ENCODE measurements at regions not wholly inside any gene's neighbourhood (a gene's known extent, or its start where the extent isn't known, plus 50 kb on each side); places are given as distances from the start of the nearest gene placed in this dataset.

DNA sequence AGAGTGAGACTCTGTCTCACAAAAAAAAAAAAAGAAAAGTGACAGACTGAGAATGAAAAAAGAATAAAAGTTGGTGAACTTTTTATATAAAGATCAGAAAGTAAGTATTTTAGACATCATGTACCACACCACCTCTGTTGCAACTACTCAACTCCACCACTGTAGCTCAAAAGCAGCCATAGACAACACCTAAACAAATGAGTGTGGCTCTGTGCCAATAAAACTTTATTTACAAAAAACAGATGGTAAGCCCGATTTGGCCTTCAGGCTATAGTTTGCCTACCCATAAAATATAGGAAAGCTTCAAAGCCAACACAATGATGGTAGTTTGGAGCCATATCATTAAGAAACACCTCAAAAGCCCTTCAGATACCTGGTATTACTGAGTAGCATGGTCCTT lies 154.5 kb upstream of the FOXN3 start:
- H3K9ac ChIP-seq = no peak overlapping the region
- H3K79me2 ChIP-seq = peaks cover 12% of the 10 kb centered on the region
- no peaks in the 10 kb centered on the region for H3K27me3 ChIP-seq (ENCODE audit: control insufficient read depth, insufficient read depth, low read length)
- no peak overlapping the region for H3K4me3 ChIP-seq (ENCODE audit: low read depth, low read length)
- peaks cover 65% of the 10 kb centered on the region for H3K4me1 ChIP-seq
- H3K9me3 ChIP-seq (ENCODE audit: control insufficient read depth, low read length) = no peaks in the 10 kb centered on the region
- H3K36me3 ChIP-seq (ENCODE audit: control insufficient read depth, insufficient read depth, low read length) = no peaks in the 10 kb centered on the region
- no peak overlapping the region for H3K27ac ChIP-seq
- no peak overlapping the region for H3K4me2 ChIP-seq (ENCODE audit: low read length)
- TF ChIP-seq, protein P1, sequence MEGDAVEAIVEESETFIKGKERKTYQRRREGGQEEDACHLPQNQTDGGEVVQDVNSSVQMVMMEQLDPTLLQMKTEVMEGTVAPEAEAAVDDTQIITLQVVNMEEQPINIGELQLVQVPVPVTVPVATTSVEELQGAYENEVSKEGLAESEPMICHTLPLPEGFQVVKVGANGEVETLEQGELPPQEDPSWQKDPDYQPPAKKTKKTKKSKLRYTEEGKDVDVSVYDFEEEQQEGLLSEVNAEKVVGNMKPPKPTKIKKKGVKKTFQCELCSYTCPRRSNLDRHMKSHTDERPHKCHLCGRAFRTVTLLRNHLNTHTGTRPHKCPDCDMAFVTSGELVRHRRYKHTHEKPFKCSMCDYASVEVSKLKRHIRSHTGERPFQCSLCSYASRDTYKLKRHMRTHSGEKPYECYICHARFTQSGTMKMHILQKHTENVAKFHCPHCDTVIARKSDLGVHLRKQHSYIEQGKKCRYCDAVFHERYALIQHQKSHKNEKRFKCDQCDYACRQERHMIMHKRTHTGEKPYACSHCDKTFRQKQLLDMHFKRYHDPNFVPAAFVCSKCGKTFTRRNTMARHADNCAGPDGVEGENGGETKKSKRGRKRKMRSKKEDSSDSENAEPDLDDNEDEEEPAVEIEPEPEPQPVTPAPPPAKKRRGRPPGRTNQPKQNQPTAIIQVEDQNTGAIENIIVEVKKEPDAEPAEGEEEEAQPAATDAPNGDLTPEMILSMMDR (IDR thresholded peaks at IDR 0.05) = no peak
- no peak overlapping the region for H2AFZ ChIP-seq

DNA sequence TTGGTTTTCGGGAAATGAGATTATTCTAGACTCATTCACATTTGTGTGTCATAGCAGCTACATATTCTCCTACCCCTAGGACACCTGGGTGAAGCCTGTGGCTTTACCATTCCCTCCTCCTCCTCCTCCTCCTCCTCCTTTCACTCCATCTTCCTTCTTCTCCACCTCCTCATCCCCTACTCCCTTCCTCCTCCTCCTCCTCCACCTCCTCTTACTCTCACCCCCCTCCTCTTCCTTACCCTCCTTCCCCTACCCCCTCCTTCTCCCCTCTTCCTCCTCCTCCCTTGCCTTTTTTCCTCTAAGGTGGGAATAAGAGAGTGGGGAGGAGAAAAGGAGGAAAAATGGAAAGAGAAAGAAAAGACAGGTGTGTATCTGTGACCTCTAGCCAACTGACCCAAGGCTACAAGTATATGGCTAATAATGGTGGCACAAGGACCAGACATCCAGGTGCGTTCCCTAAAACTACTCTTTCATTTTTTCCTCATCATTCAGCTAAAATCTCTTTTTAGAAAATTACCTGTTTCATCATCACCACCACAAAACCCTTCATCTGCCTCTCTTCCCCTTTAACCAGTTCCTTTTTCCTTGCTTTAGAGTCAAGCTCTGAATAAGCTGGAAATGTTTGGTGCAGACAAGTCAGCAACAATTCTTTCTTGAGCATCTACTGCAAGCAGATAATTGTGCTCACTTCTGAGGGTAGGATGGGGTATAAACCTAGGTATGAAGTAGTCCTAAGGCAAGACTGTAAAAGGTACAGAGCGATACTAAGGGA lies 149.8 kb upstream of the FOXN3 start:
- H3K79me2 ChIP-seq = peaks cover 16% of the 10 kb centered on the region
- H3K36me3 ChIP-seq (ENCODE audit: control insufficient read depth, insufficient read depth, low read length) = no peaks in the 10 kb centered on the region
- no peaks in the 10 kb centered on the region for H3K9me3 ChIP-seq (ENCODE audit: control insufficient read depth, low read length)
- peaks cover 35% of the 10 kb centered on the region for H3K4me1 ChIP-seq
- no peak overlapping the region for H2AFZ ChIP-seq
- H3K4me2 ChIP-seq (ENCODE audit: low read length) = peak overlapping the region; percentile 22
- no peak overlapping the region for H3K4me3 ChIP-seq (ENCODE audit: low read depth, low read length)
- peak overlapping the region; percentile 75 for H3K27ac ChIP-seq
- TF ChIP-seq, protein P1 (IDR thresholded peaks at IDR 0.05) = no peak
- no peak overlapping the region for H3K9ac ChIP-seq
- H3K27me3 ChIP-seq (ENCODE audit: control insufficient read depth, insufficient read depth, low read length) = no peaks in the 10 kb centered on the region

DNA sequence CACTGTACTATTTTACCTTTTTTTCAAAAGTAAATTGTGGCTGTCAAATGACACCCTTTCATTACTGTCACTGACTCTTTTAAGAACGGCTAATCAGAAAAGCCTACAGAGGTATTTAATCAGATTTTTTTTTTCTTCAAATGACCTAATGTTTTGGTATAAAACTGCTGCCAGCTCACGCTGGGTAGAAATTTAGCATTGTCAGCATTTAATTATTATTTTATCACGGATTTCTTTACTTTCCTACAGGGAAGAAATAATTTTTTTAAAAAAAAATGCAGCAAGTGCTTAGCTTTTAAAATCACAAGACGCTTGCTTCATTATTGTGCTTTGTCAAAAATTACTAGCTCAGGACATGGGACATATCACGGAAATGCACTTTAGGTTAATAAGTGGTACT lies 149.1 kb upstream of the FOXN3 start:
- Histone ChIP-seq H3K4me1 (peaks cover 30% of the 10 kb centered on the region), H3K36me3 (ENCODE audit: control insufficient read depth, insufficient read depth, low read length) (no peaks in the 10 kb centered on the region), H3K27ac (peak overlapping the region; percentile 75), H3K79me2 (peaks cover 13% of the 10 kb centered on the region), H3K9me3 (ENCODE audit: control insufficient read depth, low read length) (no peaks in the 10 kb centered on the region), H3K9ac (no peak overlapping the region), H3K4me3 (ENCODE audit: low read depth, low read length) (peak overlapping the region; percentile 27), H3K27me3 (ENCODE audit: control insufficient read depth, insufficient read depth, low read length) (no peaks in the 10 kb centered on the region), H3K4me2 (ENCODE audit: low read length) (peak overlapping the region; percentile 22), H2AFZ (peak overlapping the region; percentile 2)
- TF ChIP-seq, protein P1 (IDR thresholded peaks at IDR 0.05) = no peak

DNA sequence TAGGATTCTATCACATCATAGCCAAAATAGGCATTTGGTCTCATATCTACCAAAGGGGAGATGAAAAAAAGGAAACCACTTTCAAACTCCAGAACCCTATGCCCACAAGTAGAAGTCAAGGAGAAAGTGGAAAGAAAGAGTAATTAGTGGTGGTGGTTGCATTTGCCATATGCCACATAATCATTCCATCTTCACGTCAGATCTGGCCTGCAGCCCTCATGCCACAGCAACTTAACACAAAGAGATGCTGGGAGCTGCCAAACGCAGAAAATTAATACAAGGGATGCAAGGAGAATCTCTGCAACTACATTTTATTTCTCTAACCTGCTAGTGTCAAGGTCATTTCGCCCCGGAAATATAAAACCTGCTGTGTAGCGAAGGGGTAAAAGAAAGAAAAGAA lies 148.6 kb upstream of the FOXN3 start:
- peak overlapping the region; percentile 27 for H3K4me3 ChIP-seq (ENCODE audit: low read depth, low read length)
- H3K27ac ChIP-seq = peak overlapping the region; percentile 75
- H2AFZ ChIP-seq = peak overlapping the region; percentile 13
- H3K9me3 ChIP-seq (ENCODE audit: control insufficient read depth, low read length) = no peaks in the 10 kb centered on the region
- peaks cover 10% of the 10 kb centered on the region for H3K79me2 ChIP-seq
- TF ChIP-seq, protein P1 (IDR thresholded peaks at IDR 0.05) = no peak
- no peaks in the 10 kb centered on the region for H3K36me3 ChIP-seq (ENCODE audit: control insufficient read depth, insufficient read depth, low read length)
- H3K4me2 ChIP-seq (ENCODE audit: low read length) = peak overlapping the region; percentile 22
- no peak overlapping the region for H3K9ac ChIP-seq
- peaks cover 25% of the 10 kb centered on the region for H3K4me1 ChIP-seq
- no peaks in the 10 kb centered on the region for H3K27me3 ChIP-seq (ENCODE audit: control insufficient read depth, insufficient read depth, low read length)

DNA sequence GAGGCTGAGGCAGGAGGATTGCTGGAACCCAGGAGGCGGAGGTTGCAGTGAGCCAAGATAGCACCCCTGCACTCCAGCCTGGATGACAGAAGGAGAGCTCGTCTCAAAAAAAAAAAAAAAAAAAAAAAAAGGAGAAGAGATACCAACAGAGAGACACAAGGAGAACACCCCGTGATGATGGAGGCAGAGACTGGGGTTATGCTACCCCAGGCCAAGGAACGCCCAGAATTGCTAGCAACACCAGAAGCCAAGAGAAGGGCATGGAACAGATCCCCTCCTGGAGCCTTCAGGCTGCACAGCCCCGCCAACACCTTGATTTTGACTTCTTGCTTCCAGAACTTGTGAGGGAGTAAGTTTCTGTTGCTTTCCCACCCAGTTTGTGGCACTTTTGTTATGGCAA lies 148.0 kb upstream of the FOXN3 start:
- Histone ChIP-seq H3K9me3 (ENCODE audit: control insufficient read depth, low read length) (no peaks in the 10 kb centered on the region), H3K9ac (no peak overlapping the region), H3K27me3 (ENCODE audit: control insufficient read depth, insufficient read depth, low read length) (no peaks in the 10 kb centered on the region), H3K79me2 (peaks cover 7% of the 10 kb centered on the region), H3K27ac (peak overlapping the region; percentile 75), H3K4me2 (ENCODE audit: low read length) (no peak overlapping the region), H3K36me3 (ENCODE audit: control insufficient read depth, insufficient read depth, low read length) (no peaks in the 10 kb centered on the region), H2AFZ (no peak overlapping the region), H3K4me3 (ENCODE audit: low read depth, low read length) (no peak overlapping the region), H3K4me1 (peaks cover 25% of the 10 kb centered on the region)
- TF ChIP-seq, protein P1 (IDR thresholded peaks at IDR 0.05) = no peak
